ENCODE measurements at regions not wholly inside any gene's neighbourhood (a gene's known extent, or its start where the extent isn't known, plus 50 kb on each side); places are given as distances from the start of the nearest gene placed in this dataset.
"Not testable (repeated sequence)": the region's sequence is repeated elsewhere in the genome, so short reads cannot be mapped to it uniquely, and the experiment has no call there.

DNA sequence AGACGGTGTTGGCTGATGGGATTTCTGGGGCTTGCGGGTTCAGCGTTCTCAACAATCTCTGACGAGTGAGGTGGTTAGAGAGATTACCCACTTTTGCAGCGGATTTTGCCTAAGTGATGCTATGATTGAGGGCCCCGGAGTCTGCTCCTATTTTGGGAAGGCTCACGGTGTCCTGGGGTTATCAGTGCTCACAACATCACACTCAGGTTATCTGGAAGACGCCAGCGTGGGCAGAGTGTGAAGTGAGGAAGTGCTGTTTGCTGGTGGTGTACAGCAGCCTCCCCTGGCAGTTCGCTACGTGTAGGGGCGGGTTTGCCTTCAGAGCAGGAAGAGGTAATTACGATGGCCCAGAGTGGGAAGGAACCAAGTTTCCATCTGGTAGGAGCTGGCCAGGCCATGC, 341.2 kb upstream of the IRX2 start:
- no peak overlapping the region for H3K27ac ChIP-seq (ENCODE audit: low read length)
- no peaks in the 10 kb centered on the region for H3K27me3 ChIP-seq (ENCODE audit: control insufficient read depth, insufficient read depth, low read length)
- no peaks in the 10 kb centered on the region; the same call in 1 of the 2 replicates for H3K4me1 ChIP-seq (ENCODE audit: control insufficient read depth, insufficient read depth, low read length)
- no peaks in the 10 kb centered on the region for H3K36me3 ChIP-seq (ENCODE audit: control insufficient read depth, insufficient read depth, low read length)
- no CpG with 5 or more reads among the region's 13 CpGs for WGBS (ENCODE audit: insufficient coverage, insufficient read length)
- no peaks in the 10 kb centered on the region for H3K9me3 ChIP-seq (ENCODE audit: control insufficient read depth, insufficient read depth, low read length)
- DNase-seq (ENCODE audit: low read depth, low spot score), result no peak
- no peak overlapping the region for H3K4me3 ChIP-seq (ENCODE audit: low read length)

DNA sequence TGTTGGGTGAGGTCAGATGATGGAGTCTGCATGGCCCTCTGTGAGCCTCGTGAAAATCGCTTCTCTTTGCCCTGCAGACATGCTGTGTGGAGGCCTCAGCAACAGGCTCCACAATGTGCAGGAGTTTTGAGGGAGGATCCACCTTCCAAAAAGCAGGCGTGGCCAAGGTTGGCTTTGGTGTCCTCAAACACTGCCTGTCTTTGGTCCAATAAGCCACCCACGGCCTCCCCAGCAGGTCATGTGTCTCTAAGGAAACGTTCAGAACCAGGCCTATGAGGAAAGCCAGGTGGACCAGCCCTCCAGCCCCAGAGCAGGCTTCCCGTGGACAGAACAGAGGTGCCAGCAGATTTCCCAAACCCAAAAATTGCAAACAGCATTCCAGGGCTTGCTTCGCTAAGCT, 340.7 kb upstream of the IRX2 start:
- Histone ChIP-seq H3K27me3 (ENCODE audit: control insufficient read depth, insufficient read depth, low read length) (no peaks in the 10 kb centered on the region), H3K27ac (ENCODE audit: low read length) (no peak overlapping the region), H3K36me3 (ENCODE audit: control insufficient read depth, insufficient read depth, low read length) (no peaks in the 10 kb centered on the region), H3K4me3 (ENCODE audit: low read length) (no peak overlapping the region), H3K4me1 (ENCODE audit: control insufficient read depth, insufficient read depth, low read length) (no peaks in the 10 kb centered on the region; the same call in 1 of the 2 replicates), H3K9me3 (ENCODE audit: control insufficient read depth, insufficient read depth, low read length) (no peaks in the 10 kb centered on the region)
- DNase-seq (ENCODE audit: low read depth, low spot score), result no peak
- WGBS (ENCODE audit: insufficient coverage, insufficient read length), result no CpG with 5 or more reads among the region's 7 CpGs

DNA sequence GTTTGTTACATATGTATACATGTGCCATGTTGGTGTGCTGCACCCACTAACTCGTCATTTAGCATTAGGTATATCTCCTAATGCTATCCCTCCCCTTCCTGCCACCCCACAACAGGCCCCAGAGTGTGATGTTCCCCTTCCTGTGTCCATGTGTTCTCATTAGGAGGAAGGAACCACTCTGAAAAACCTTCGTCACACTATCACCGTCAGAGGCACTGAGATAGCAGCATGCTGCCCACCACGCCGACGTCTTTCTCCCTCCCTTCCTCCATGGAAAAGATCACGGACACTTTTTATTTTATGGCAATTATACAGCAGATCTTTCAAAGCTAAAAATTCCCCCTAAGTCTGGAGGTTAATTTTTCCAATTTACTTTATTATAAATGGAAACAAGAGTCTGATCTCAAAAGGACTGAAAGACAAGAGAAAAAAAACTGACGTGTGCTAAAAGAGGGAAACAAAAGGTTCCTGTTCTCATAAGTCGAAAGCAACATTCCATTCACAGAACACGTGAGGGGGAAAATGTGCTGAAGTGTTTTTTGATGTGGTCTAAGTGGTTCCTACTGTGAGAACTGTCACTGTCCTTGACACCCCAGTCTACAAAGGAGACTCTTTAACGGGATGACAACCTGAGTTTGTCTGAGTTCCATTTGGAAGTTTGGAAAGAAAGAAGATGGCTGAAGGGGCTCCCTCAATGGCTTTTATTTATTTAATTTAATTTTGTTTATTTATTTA, 339.7 kb upstream of the IRX2 start:
- Histone ChIP-seq H3K27ac (ENCODE audit: low read length) (no peak overlapping the region), H3K4me3 (ENCODE audit: low read length) (no peak overlapping the region), H3K36me3 (ENCODE audit: control insufficient read depth, insufficient read depth, low read length) (no peaks in the 10 kb centered on the region), H3K4me1 (ENCODE audit: control insufficient read depth, insufficient read depth, low read length) (no peaks in the 10 kb centered on the region; the same call in 1 of the 2 replicates), H3K27me3 (ENCODE audit: control insufficient read depth, insufficient read depth, low read length) (no peaks in the 10 kb centered on the region), H3K9me3 (ENCODE audit: control insufficient read depth, insufficient read depth, low read length) (no peaks in the 10 kb centered on the region)
- no CpG with 5 or more reads among the region's 11 CpGs for WGBS (ENCODE audit: insufficient coverage, insufficient read length)
- no peak for DNase-seq (ENCODE audit: low read depth, low spot score)

- H3K4me3 ChIP-seq (ENCODE audit: low read length); H3K27me3 ChIP-seq (ENCODE audit: control insufficient read depth, insufficient read depth, low read length); DNase-seq (ENCODE audit: low read depth, low spot score); H3K36me3 ChIP-seq (ENCODE audit: control insufficient read depth, insufficient read depth, low read length); H3K27ac ChIP-seq (ENCODE audit: low read length); H3K9me3 ChIP-seq (ENCODE audit: control insufficient read depth, insufficient read depth, low read length); H3K4me1 ChIP-seq (ENCODE audit: control insufficient read depth, insufficient read depth, low read length): not testable (repeated sequence)
- WGBS (ENCODE audit: insufficient coverage, insufficient read length), result no CpG with 5 or more reads among the region's 6 CpGs
Measured at GRCh38 chr5:3090305-3090704, 338.8 kb upstream of the IRX2 start.

DNA sequence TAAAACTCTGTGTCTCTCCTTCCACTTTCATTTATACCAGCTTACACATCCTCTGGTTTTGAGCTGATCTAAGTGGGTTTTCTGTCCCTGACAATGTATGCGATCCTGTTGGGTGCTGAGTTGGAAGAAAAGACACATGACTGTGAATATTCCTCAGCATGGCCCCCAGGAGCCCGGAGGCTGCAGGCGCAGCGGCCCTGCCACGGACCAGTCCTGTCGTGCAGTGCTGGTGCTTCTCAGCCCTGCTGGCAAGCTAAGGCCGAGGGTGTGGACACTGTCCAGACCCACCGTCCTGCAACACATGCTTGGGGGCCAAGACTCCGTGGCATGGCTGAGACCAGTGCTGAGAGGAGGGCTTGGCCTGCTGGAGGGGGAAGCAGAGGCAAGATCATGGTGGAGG, 328.9 kb upstream of the IRX2 start:
- no peaks in the 10 kb centered on the region for H3K4me1 ChIP-seq (ENCODE audit: control insufficient read depth, insufficient read depth, low read length)
- WGBS (ENCODE audit: insufficient coverage, insufficient read length), result no CpG with 5 or more reads among the region's 9 CpGs
- no peak for DNase-seq (ENCODE audit: low read depth, low spot score)

GRCh38 chr5:3077684-3078083, 326.2 kb upstream of the IRX2 start:
- no peaks in the 10 kb centered on the region for H3K9me3 ChIP-seq (ENCODE audit: control insufficient read depth, insufficient read depth, low read length)
- H3K27ac ChIP-seq (ENCODE audit: low read length), result no peak overlapping the region
- DNase-seq (ENCODE audit: low read depth, low spot score), result no peak
- H3K4me3 ChIP-seq (ENCODE audit: low read length), result no peak overlapping the region
- no peaks in the 10 kb centered on the region for H3K36me3 ChIP-seq (ENCODE audit: control insufficient read depth, insufficient read depth, low read length)
- H3K4me1 ChIP-seq (ENCODE audit: control insufficient read depth, insufficient read depth, low read length), result no peaks in the 10 kb centered on the region
- no peaks in the 10 kb centered on the region; the same call in 1 of the 2 replicates for H3K27me3 ChIP-seq (ENCODE audit: control insufficient read depth, insufficient read depth, low read length)
- WGBS (ENCODE audit: insufficient coverage, insufficient read length), result no CpG with 5 or more reads among the region's 10 CpGs

More for the DNA sequence above, 328.9 kb upstream of the IRX2 start:
- Histone ChIP-seq H3K9me3 (ENCODE audit: control insufficient read depth, insufficient read depth, low read length) (no peaks in the 10 kb centered on the region), H3K4me3 (ENCODE audit: low read length) (no peak overlapping the region), H3K27me3 (ENCODE audit: control insufficient read depth, insufficient read depth, low read length) (no peaks in the 10 kb centered on the region; the same call in 1 of the 2 replicates), H3K27ac (ENCODE audit: low read length) (no peak overlapping the region), H3K36me3 (ENCODE audit: control insufficient read depth, insufficient read depth, low read length) (no peaks in the 10 kb centered on the region)

GRCh38 chr5:3075309-3075708, 323.8 kb upstream of the IRX2 start:
- H3K27me3 ChIP-seq (ENCODE audit: control insufficient read depth, insufficient read depth, low read length), result no peaks in the 10 kb centered on the region; the same call in 1 of the 2 replicates
- H3K27ac ChIP-seq (ENCODE audit: low read length), result no peak overlapping the region
- no peaks in the 10 kb centered on the region for H3K36me3 ChIP-seq (ENCODE audit: control insufficient read depth, insufficient read depth, low read length)
- WGBS (ENCODE audit: insufficient coverage, insufficient read length), result no CpG with 5 or more reads among the region's 2 CpGs
- DNase-seq (ENCODE audit: low read depth, low spot score), result no peak
- no peak overlapping the region for H3K4me3 ChIP-seq (ENCODE audit: low read length)
- H3K9me3 ChIP-seq (ENCODE audit: control insufficient read depth, insufficient read depth, low read length), result no peaks in the 10 kb centered on the region
- H3K4me1 ChIP-seq (ENCODE audit: control insufficient read depth, insufficient read depth, low read length), result no peaks in the 10 kb centered on the region

GRCh38 chr5:3068401-3068800, 316.9 kb upstream of the IRX2 start:
- H3K27me3 ChIP-seq (ENCODE audit: control insufficient read depth, insufficient read depth, low read length), result no peaks in the 10 kb centered on the region

DNA sequence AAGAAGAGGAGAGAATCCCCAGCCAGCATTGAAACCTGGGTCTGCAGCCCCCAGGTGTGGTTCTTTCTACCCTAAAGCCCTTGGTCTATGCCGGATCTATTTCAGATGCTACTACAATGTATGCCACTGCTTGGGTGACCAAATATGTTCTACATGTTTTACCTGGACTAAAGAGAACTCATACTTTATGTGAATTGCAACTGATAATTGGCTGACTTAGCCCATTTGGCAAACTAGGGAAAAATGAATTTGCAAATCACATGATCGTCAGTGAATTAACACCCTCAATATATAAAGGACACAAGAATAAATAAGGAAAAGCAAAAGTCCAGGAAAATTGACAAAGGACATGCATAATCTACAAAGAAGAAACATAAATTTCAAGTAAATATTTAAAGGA, 308.8 kb upstream of the IRX2 start:
- no CpG with 5 or more reads among the region's 2 CpGs for WGBS (ENCODE audit: insufficient coverage, insufficient read length)
- Histone ChIP-seq H3K9me3 (ENCODE audit: control insufficient read depth, insufficient read depth, low read length) (no peaks in the 10 kb centered on the region), H3K27ac (ENCODE audit: low read length) (no peak overlapping the region), H3K36me3 (ENCODE audit: control insufficient read depth, insufficient read depth, low read length) (no peaks in the 10 kb centered on the region), H3K4me3 (ENCODE audit: low read length) (no peak overlapping the region), H3K27me3 (ENCODE audit: control insufficient read depth, insufficient read depth, low read length) (no peaks in the 10 kb centered on the region), H3K4me1 (ENCODE audit: control insufficient read depth, insufficient read depth, low read length) (peaks cover 2% of the 10 kb centered on the region; the same call in 1 of the 2 replicates)
- no peak for DNase-seq (ENCODE audit: low read depth, low spot score)

More at GRCh38 chr5:3068401-3068800, 316.9 kb upstream of the IRX2 start:
- WGBS (ENCODE audit: insufficient coverage, insufficient read length), result no CpG with 5 or more reads among the region's 5 CpGs
- H3K27ac ChIP-seq (ENCODE audit: low read length), result no peak overlapping the region
- H3K9me3 ChIP-seq (ENCODE audit: control insufficient read depth, insufficient read depth, low read length), result no peaks in the 10 kb centered on the region
- DNase-seq (ENCODE audit: low read depth, low spot score), result no peak
- no peaks in the 10 kb centered on the region for H3K36me3 ChIP-seq (ENCODE audit: control insufficient read depth, insufficient read depth, low read length)
- H3K4me1 ChIP-seq (ENCODE audit: control insufficient read depth, insufficient read depth, low read length), result peaks cover 2% of the 10 kb centered on the region; the same call in 1 of the 2 replicates
- no peak overlapping the region for H3K4me3 ChIP-seq (ENCODE audit: low read length)

- no CpG with 5 or more reads among the region's 9 CpGs for WGBS (ENCODE audit: insufficient coverage, insufficient read length)
- no peaks in the 10 kb centered on the region for H3K27me3 ChIP-seq (ENCODE audit: control insufficient read depth, insufficient read depth, low read length)
Measured at GRCh38 chr5:3059488-3059887, 308.0 kb upstream of the IRX2 start.

GRCh38 chr5:3058942-3059341, 307.5 kb upstream of the IRX2 start:
- no peak overlapping the region for H3K4me3 ChIP-seq (ENCODE audit: low read length)
- no peaks in the 10 kb centered on the region for H3K4me1 ChIP-seq (ENCODE audit: control insufficient read depth, insufficient read depth, low read length)
- H3K36me3 ChIP-seq (ENCODE audit: control insufficient read depth, insufficient read depth, low read length), result no peaks in the 10 kb centered on the region
- no CpG with 5 or more reads among the region's 17 CpGs for WGBS (ENCODE audit: insufficient coverage, insufficient read length)
- DNase-seq (ENCODE audit: low read depth, low spot score), result no peak
- H3K27ac ChIP-seq (ENCODE audit: low read length), result no peak overlapping the region
- no peaks in the 10 kb centered on the region for H3K27me3 ChIP-seq (ENCODE audit: control insufficient read depth, insufficient read depth, low read length)
- H3K9me3 ChIP-seq (ENCODE audit: control insufficient read depth, insufficient read depth, low read length), result no peaks in the 10 kb centered on the region

More at GRCh38 chr5:3059488-3059887, 308.0 kb upstream of the IRX2 start:
- no peak overlapping the region for H3K4me3 ChIP-seq (ENCODE audit: low read length)
- no peak for DNase-seq (ENCODE audit: low read depth, low spot score)
- H3K36me3 ChIP-seq (ENCODE audit: control insufficient read depth, insufficient read depth, low read length), result no peaks in the 10 kb centered on the region
- no peaks in the 10 kb centered on the region; the same call in 1 of the 2 replicates for H3K4me1 ChIP-seq (ENCODE audit: control insufficient read depth, insufficient read depth, low read length)
- H3K27ac ChIP-seq (ENCODE audit: low read length), result no peak overlapping the region
- no peaks in the 10 kb centered on the region for H3K9me3 ChIP-seq (ENCODE audit: control insufficient read depth, insufficient read depth, low read length)

All from iPS DF 6.9 (cell line).